Endothelial cell (in vitro differentiated cells): ENCODE measurements at regions not wholly inside any gene's neighbourhood (a gene's known extent, or its start where the extent isn't known, plus 50 kb on each side); places are given as distances from the start of the nearest gene placed in this dataset.

ENCODE experiments used
- DNase-seq: peaks from one replicate; pipeline ENCODE4 v3.0.0; 2021; ENCODE audit warnings: low spot score
- H3K27ac Mint-ChIP-seq: one replicate; pipeline ENCODE4 v1.8.0; 2021; ENCODE audit warnings: mixed read lengths, inconsistent platforms; ENCODE audit not compliant: unreplicated experiment
- H3K27me3 Mint-ChIP-seq: one replicate; pipeline ENCODE4 v1.8.0; 2021; ENCODE audit warnings: mild to moderate bottlenecking, moderate library complexity, mixed read lengths, inconsistent platforms; ENCODE audit not compliant: unreplicated experiment
- H3K36me3 Mint-ChIP-seq: one replicate; pipeline ENCODE4 v1.8.0; 2021; ENCODE audit warnings: mild to moderate bottlenecking, low read depth, mixed read lengths, inconsistent platforms; ENCODE audit not compliant: unreplicated experiment
- H3K4me1 Mint-ChIP-seq: one replicate; pipeline ENCODE4 v1.8.0; 2021; ENCODE audit warnings: mild to moderate bottlenecking, mixed read lengths, inconsistent platforms; ENCODE audit not compliant: unreplicated experiment
- H3K4me3 Mint-ChIP-seq: one replicate; pipeline ENCODE4 v1.8.0; 2021; ENCODE audit warnings: mild to moderate bottlenecking, mixed read lengths, inconsistent platforms; ENCODE audit not compliant: unreplicated experiment
- H3K9me3 Mint-ChIP-seq: one replicate; pipeline ENCODE4 v1.8.0; 2021; ENCODE audit warnings: mixed read lengths, inconsistent platforms; ENCODE audit not compliant: unreplicated experiment
- CTCF ChIP-seq: fragments of 200-600 bp; sonication (generic); IDR thresholded peaks from one replicate; pipeline ENCODE4 v1.5.0; 2021; ENCODE audit warnings: antibody characterized with exemption; ENCODE audit not compliant: unreplicated experiment

- TF ChIP-seq CTCF = no peak
- Mint-ChIP-seq H3K27ac (no peak overlapping the region), H3K36me3 (no peaks in the 10 kb centered on the region), H3K27me3 (peaks cover 1% of the 10 kb centered on the region), H3K9me3 (no peaks in the 10 kb centered on the region), H3K4me1 (peaks cover 2% of the 10 kb centered on the region), H3K4me3 (no peak overlapping the region)
- no peak for DNase-seq
Measured at GRCh38 chr6:56339524-56339923, 92.1 kb upstream of the COL21A1 start.

- no peak for DNase-seq
- H3K27ac Mint-ChIP-seq = no peak overlapping the region
- no peak for TF ChIP-seq CTCF
- H3K27me3 Mint-ChIP-seq = peaks cover 1% of the 10 kb centered on the region
- H3K4me3 Mint-ChIP-seq = no peak overlapping the region
- no peaks in the 10 kb centered on the region for H3K4me1 Mint-ChIP-seq
- no peaks in the 10 kb centered on the region for H3K36me3 Mint-ChIP-seq
- no peaks in the 10 kb centered on the region for H3K9me3 Mint-ChIP-seq
Measured at GRCh38 chr6:56335726-56336125, 88.3 kb upstream of the COL21A1 start.

GRCh38 chr6:56334937-56335336 is 87.6 kb upstream of the COL21A1 start:
- Mint-ChIP-seq H3K4me1 (no peaks in the 10 kb centered on the region), H3K36me3 (no peaks in the 10 kb centered on the region), H3K9me3 (no peaks in the 10 kb centered on the region), H3K4me3 (no peak overlapping the region), H3K27ac (no peak overlapping the region), H3K27me3 (peaks cover 1% of the 10 kb centered on the region)
- DNase-seq = no peak
- TF ChIP-seq CTCF = no peak

- Mint-ChIP-seq H3K27ac (no peak overlapping the region), H3K4me1 (peaks cover 6% of the 10 kb centered on the region), H3K9me3 (no peaks in the 10 kb centered on the region), H3K4me3 (no peak overlapping the region), H3K27me3 (no peaks in the 10 kb centered on the region), H3K36me3 (no peaks in the 10 kb centered on the region)
- DNase-seq = no peak
- TF ChIP-seq CTCF = no peak
Measured at GRCh38 chr6:56329271-56330050, 82.1 kb upstream of the COL21A1 start.

- Mint-ChIP-seq H3K27ac (no peak overlapping the region), H3K36me3 (no peaks in the 10 kb centered on the region), H3K27me3 (no peaks in the 10 kb centered on the region), H3K4me1 (peaks cover 6% of the 10 kb centered on the region), H3K4me3 (no peak overlapping the region), H3K9me3 (no peaks in the 10 kb centered on the region)
- no peak for DNase-seq
- no peak for TF ChIP-seq CTCF
Measured at GRCh38 chr6:56328728-56329090, 81.3 kb upstream of the COL21A1 start.
